ENCODE measurements at regions not wholly inside any gene's neighbourhood (a gene's known extent, or its start where the extent isn't known, plus 50 kb on each side); places are given as distances from the start of the nearest gene placed in this dataset.

GRCh38 chr5:8864053-8864452, 681.8 kb downstream of the SEMA5A start:
- Histone ChIP-seq H3K4me3 (replicated peaks; ENCODE audit: low read depth, low read length) (no peak overlapping the region), H3K27me3 (replicated peaks; ENCODE audit: control insufficient read depth, insufficient read depth, low read length) (no peaks in the 10 kb centered on the region; the same call in 1 of the 2 replicates), H3K36me3 (ENCODE audit: control insufficient read depth, insufficient read depth, low read length) (no peaks in the 10 kb centered on the region)
- no peak for DNase-seq (ENCODE audit: extremely low read depth, insufficient read length)
- peak; percentile 77 for TF ChIP-seq CTCF (IDR thresholded peaks at IDR 0.05; ENCODE audit: insufficient read depth, low read length, poor library complexity, severe bottlenecking)

DNA sequence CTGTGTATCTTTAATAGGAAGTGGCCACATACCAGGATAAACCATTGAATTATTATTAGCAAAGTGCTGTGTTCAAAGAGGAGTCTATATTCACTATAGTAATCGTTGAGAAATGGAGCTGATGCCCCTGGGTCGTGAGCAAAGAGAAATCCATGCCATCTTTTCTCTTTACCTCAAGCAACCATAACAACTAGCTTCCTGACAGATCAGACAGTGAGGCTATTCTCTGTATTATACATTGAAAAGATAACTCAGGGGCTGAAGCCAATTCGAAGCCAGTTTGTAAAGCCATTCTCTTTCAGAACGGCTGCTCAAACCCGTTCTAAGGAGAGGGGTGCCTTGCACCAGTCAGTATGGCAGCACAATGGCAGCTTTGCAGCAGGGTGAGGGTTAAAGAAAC, 680.6 kb downstream of the SEMA5A start:
- Histone ChIP-seq H3K4me3 (replicated peaks; ENCODE audit: low read depth, low read length) (no peak overlapping the region), H3K27me3 (replicated peaks; ENCODE audit: control insufficient read depth, insufficient read depth, low read length) (no peaks in the 10 kb centered on the region; the same call in 1 of the 2 replicates), H3K36me3 (ENCODE audit: control insufficient read depth, insufficient read depth, low read length) (no peaks in the 10 kb centered on the region)
- TF ChIP-seq CTCF (IDR thresholded peaks at IDR 0.05; ENCODE audit: insufficient read depth, low read length, poor library complexity, severe bottlenecking): no peak
- DNase-seq (ENCODE audit: extremely low read depth, insufficient read length): no peak

DNA sequence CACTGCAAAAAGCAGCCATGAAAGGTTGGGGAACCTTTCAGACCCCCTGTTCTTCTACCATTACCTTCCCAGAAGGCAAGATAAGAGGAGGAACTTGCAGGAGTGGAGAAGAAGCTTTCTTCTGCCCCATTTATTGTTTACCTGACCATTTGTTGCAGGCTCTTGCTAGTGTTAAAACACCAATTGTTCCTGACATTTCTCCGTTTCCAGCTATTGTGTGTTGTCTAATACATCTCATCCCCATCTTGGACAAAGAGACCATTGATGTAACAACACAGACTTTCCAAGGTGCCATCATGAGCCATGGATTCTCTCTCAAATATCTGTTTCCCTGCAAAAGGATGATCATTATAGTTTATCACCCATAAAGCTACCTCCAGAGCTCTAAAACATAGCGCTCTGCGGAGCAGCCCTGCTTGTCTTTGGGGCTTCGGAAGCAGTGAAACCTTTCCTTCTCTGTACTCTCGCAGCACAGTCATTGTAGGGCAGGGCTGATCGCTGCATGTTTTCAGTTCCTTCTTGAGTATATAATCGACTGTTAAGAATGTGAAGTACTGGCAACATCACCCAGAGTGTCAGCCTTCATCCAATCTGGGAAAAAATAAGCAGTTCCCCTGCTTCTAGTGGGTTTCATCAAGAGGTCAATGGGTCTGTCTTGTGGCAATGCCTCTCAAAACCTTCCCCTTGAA, 680.0 kb downstream of the SEMA5A start:
- TF ChIP-seq CTCF (IDR thresholded peaks at IDR 0.05; ENCODE audit: insufficient read depth, low read length, poor library complexity, severe bottlenecking): no peak
- H3K4me3 ChIP-seq (replicated peaks; ENCODE audit: low read depth, low read length): no peak overlapping the region
- no peak for DNase-seq (ENCODE audit: extremely low read depth, insufficient read length)
- H3K27me3 ChIP-seq (replicated peaks; ENCODE audit: control insufficient read depth, insufficient read depth, low read length): no peaks in the 10 kb centered on the region; the same call in 1 of the 2 replicates
- H3K36me3 ChIP-seq (ENCODE audit: control insufficient read depth, insufficient read depth, low read length): no peaks in the 10 kb centered on the region

- no peak overlapping the region for H3K4me3 ChIP-seq (replicated peaks; ENCODE audit: low read depth, low read length)
- H3K27me3 ChIP-seq (replicated peaks; ENCODE audit: control insufficient read depth, insufficient read depth, low read length): no peaks in the 10 kb centered on the region; the same call in 1 of the 2 replicates
- no peak for DNase-seq (ENCODE audit: extremely low read depth, insufficient read length)
- no peak for TF ChIP-seq CTCF (IDR thresholded peaks at IDR 0.05; ENCODE audit: insufficient read depth, low read length, poor library complexity, severe bottlenecking)
- no peaks in the 10 kb centered on the region for H3K36me3 ChIP-seq (ENCODE audit: control insufficient read depth, insufficient read depth, low read length)
Observed at GRCh38 chr5:8868283-8868682, 677.6 kb downstream of the SEMA5A start.

DNA sequence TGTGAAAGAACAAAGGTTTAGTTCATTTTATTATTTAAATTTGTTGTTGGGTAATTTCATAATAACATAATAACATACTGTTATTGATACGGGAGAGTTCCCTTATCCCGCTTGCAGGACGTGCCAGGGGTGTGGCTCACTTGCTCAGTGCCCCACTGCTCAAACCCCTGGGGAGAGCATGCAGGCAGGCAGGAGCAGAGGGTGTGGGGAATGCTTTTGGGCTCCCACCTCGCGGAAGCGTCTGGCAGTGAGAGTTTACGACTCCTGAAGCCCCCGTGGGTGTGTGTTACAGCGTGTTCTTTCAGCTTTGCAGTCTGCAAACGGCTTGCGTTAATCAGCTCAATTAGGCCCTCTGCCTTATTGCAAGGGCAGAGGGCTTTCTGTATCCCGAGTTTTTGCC, 675.9 kb downstream of the SEMA5A start:
- H3K36me3 ChIP-seq (ENCODE audit: control insufficient read depth, insufficient read depth, low read length): no peaks in the 10 kb centered on the region
- no peak for TF ChIP-seq CTCF (IDR thresholded peaks at IDR 0.05; ENCODE audit: insufficient read depth, low read length, poor library complexity, severe bottlenecking)
- no peak overlapping the region for H3K4me3 ChIP-seq (replicated peaks; ENCODE audit: low read depth, low read length)
- no peak for DNase-seq (ENCODE audit: extremely low read depth, insufficient read length)
- no peaks in the 10 kb centered on the region; the same call in none of the 2 replicates for H3K27me3 ChIP-seq (replicated peaks; ENCODE audit: control insufficient read depth, insufficient read depth, low read length)

Measured in GM06990 (cell line).